Right forelimb (tissue), 1 donor: ENCODE measurements at regions not wholly inside any gene's neighbourhood (a gene's known extent, or its start where the extent isn't known, plus 50 kb on each side); places are given as distances from the start of the nearest gene placed in this dataset.
A peak's percentile ranks its signal among the peaks of the same experiment; 100 is the strongest.
"Not testable (repeated sequence)": the region's sequence is repeated elsewhere in the genome, so short reads cannot be mapped to it uniquely, and the experiment has no call there.

ENCODE experiments used
- DNase-seq: peaks from one replicate; pipeline ENCODE4 v3.0.0-alpha.2; 2018

DNA sequence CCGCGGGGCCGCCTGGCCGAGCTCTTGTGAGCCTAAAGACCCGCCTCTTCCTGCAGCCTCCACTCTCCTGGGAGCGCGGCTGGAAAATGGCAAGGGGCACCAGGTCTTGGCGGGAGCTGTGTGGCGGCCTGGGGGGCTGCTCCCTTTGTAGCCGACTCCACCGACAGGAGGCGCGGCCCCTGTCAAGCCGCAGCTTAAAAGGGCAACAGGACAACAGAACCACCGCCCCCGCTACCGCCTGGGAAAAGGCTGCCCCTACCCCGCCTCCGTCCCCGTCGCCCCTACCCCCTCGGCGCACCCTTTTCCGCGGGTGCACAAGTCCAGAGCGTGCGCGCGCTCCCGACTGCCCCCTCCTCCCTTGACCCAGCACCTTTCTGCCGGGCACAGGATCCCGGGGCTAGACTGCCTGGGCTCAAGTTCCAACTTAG is 60.3 kb downstream of the GOLGA8K start:
- peak; percentile 47 for DNase-seq

DNA sequence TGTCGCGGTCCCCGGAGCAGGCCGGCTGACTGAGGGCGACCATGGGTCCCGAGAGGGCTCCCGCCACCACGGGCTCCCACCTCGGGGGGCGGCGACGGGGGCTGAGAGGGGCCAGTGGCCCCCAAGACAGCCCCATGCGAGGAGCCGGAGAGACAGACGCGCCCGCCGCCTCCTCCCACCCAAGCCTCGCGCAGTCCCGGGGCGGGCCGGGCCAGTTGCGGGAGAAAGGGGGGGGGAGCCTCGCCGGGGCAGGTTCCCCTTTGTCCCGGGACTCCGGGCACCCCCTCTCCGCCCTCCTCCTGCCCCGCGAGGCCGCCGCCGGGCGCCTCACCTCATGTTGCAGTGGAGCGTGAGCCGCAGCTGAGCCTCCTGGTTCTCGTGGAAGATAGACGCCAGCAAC is 60.8 kb downstream of the GOLGA8K start:
- not testable (repeated sequence) for DNase-seq

- DNase-seq, result not testable (repeated sequence)
These were observed 61.6 kb downstream of the GOLGA8K start for GRCh38 chr15:32341530-32341929.

DNA sequence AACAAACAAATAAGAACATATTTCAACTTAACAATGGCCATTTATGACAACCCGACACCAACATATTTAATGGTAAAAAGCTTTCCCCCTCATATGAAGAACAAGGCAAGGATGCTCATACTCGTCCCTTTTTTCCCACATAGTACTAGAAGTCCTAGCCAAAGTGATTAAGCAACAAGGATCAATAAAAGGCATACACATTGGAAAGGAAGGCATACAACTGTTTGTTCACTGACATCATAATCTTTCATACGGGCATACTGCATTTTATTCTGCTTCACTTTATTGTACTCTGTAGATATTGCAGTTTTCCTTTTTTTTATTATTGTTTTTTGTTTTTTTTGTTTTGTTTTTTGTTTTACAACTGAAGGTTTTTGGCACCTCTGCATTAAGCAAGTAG is 66.3 kb downstream of the GOLGA8K start:
- DNase-seq, result not testable (repeated sequence)

DNA sequence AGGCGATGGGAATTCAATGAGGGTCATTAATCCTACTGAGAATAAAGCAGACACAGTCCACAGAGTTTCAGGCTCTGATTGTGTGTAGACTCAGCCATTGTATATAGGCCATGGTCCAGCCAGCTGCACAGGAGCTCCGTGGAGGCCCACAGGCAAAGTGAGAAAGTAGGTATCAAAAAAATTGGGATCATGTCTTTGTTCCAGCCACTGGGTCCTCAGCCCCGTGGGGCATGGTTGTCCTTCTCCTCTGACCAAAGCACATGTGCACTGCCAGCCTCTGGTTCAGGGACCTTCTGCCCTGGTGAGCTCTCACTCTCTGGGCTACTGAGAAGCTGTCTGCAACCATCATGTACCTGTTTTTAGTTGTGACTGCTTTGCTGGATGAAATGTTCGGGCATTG is 79.7 kb downstream of the GOLGA8K start:
- not testable (repeated sequence) for DNase-seq

GRCh38 chr15:32319247-32319646 is 83.8 kb downstream of the GOLGA8K start:
- not testable (repeated sequence) for DNase-seq

DNA sequence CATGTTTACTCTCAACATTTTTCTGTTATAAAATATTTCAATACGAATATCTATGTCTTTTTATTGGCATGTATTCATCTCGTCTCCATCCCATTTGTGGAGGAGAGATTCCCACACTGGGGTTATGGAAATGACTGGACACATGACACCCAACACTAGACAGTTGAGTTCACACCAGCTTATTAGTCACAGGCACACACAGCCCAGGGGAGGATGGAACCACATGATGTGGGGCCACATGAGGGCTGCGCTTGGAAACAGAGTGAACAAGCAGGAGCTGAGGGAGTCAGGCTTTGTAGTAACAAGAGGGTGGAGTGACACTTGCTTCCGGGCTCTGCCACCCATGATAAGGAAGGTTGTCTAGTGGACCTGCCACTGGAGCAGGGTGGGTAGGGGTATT is 86.6 kb downstream of the GOLGA8K start:
- DNase-seq, result not testable (repeated sequence)

GRCh38 chr15:32315079-32315939 is 87.8 kb downstream of the GOLGA8K start:
- DNase-seq, result not testable (repeated sequence)

GRCh38 chr15:32313446-32314209 is 89.5 kb downstream of the GOLGA8K start:
- DNase-seq, result not testable (repeated sequence)

- not testable (repeated sequence) for DNase-seq
These were observed 90.4 kb downstream of the GOLGA8K start for GRCh38 chr15:32312721-32313120.

GRCh38 chr15:32307592-32307991 is 95.5 kb downstream of the GOLGA8K start:
- DNase-seq, result not testable (repeated sequence)

GRCh38 chr15:32276200-32276830 is 126.8 kb downstream of the GOLGA8K start:
- DNase-seq, result not testable (repeated sequence)

GRCh38 chr15:32253958-32254357 is 149.1 kb downstream of the GOLGA8K start:
- not testable (repeated sequence) for DNase-seq

DNA sequence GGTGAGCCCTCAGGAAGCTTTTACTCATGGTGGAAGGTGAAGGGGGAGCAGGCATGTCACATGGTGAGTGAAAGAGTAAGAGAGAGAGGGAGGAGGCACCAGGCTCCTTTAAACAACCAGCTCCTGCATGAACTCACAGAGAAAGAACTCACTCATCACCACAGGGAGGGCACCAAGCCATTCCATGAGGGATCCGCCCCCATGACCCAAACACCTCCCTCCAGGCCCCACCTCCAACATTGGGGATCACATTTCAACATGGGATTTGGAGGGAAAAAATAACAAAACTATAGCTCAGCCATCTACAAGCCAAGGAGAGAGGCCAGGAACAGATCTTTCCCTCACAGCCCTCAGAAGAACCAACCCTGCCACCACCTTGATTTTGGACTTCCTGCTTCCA is 153.9 kb downstream of the GOLGA8K start:
- not testable (repeated sequence) for DNase-seq

- not testable (repeated sequence) for DNase-seq
These were observed 159.4 kb downstream of the GOLGA8K start for GRCh38 chr15:32243727-32244126.

GRCh38 chr15:32242780-32243528 is 160.1 kb downstream of the GOLGA8K start:
- not testable (repeated sequence) for DNase-seq

DNA sequence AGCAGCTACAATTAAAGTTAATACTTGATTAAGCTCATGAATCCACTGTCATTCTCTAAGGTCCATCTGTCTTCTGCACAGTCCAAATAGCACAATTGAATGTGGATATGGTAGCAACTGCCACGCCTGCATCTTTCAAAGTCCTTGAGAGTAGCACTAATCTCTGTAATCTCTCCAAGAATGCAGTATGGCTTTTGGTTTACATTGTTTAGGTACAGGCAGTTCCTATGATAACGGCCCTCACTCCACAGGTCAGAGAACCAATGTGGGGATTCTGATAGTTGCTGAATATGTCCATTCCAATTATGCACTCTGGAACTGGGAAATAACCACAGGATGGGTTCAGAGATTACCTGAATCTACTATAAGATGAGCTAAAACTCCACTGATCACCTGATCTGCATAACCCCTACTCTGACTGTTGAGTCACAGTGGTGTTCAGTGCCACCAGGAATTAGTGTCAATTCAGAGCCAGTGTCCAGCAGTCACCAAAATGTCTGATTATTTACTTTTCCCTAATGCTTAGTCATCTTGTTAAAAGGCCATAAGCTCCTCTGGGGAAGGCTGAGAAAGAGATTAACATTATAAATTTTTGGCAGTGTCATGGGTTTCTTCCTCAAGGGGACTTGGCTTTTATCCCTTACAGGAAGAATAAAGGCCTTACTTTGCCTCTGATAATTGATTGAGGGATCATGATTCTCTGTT is 175.5 kb downstream of the GOLGA8K start:
- DNase-seq, result not testable (repeated sequence)

DNA sequence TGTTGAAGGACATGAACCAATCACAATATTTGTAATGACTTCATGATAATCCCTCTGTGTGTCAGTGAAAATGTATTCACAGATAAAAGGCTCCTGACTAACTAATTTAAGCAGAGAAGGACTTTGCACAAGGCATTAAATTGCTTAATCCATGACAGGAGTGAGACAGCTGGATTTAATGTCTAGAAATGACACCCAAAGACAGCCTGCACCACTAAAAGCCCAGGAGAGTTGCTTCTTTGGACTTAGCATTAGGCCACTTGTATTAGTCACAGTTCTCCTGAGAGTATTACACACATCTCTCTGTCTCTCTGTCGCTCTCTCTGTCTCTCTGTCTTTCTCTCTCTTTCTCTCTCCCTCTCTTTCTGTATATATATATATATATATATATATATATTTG is 180.4 kb downstream of the GOLGA8K start:
- no peak for DNase-seq
